Left ventricle myocardium superior (tissue), 1 donor: ENCODE measurements at regions not wholly inside any gene's neighbourhood (a gene's known extent, or its start where the extent isn't known, plus 50 kb on each side); places are given as distances from the start of the nearest gene placed in this dataset.

Source experiments
- ATAC-seq: fragments of 200-7000 bp; cut with Tn5 transposase; one replicate; pipeline ENCODE4 v1.9.1; 2020; ENCODE audit warnings: mild to moderate bottlenecking, moderate library complexity
- DNase-seq: peaks from one replicate; pipeline ENCODE4 v3.0.0-alpha.2; 2020
- intact Hi-C: fragments of 100-400 bp; cut with micrococcal nuclease; formaldehyde crosslinking; loops from one replicate; pipeline ENCODE4 v1.11.0; 2022
- donor health status: DM: no; HTN: yes; CAD: no; lungs with severe emphysema.

GRCh38 chr22:48477031-48477721 is 1350.5 kb downstream of the BRD1 start:
- DNase-seq: peak; percentile 83
- intact Hi-C loops: no loop called here

GRCh38 chr22:48476577-48476976 is 1351.1 kb downstream of the BRD1 start:
- ATAC-seq: no peak
- no peak for DNase-seq
- intact Hi-C loops: no loop called here

More at GRCh38 chr22:48477031-48477721, 1350.5 kb downstream of the BRD1 start:
- ATAC-seq: peak; percentile 99

- intact Hi-C loops: no loop called here
- ATAC-seq (no peak), DNase-seq (no peak)
Measured at GRCh38 chr22:48475661-48476345, 1351.9 kb downstream of the BRD1 start.

GRCh38 chr22:48474881-48475280 is 1352.8 kb downstream of the BRD1 start:
- intact Hi-C loops: no loop called here
- DNase-seq (no peak), ATAC-seq (no peak)

GRCh38 chr22:48473202-48473601 is 1354.5 kb downstream of the BRD1 start:
- no peak for ATAC-seq
- DNase-seq: no peak
- intact Hi-C loops: no loop called here

- no peak for ATAC-seq
- intact Hi-C loops: no loop called here
- no peak for DNase-seq
Measured at GRCh38 chr22:48464246-48464645, 1363.4 kb downstream of the BRD1 start.

- intact Hi-C loops: no loop called here
- ATAC-seq (no peak), DNase-seq (no peak)
Measured at GRCh38 chr22:48459859-48460823, 1367.5 kb downstream of the BRD1 start.

- ATAC-seq (no peak), DNase-seq (no peak)
- intact Hi-C loops: no loop called here
Measured at GRCh38 chr22:48459259-48459658, 1368.4 kb downstream of the BRD1 start.

- ATAC-seq (no peak), DNase-seq (no peak)
- intact Hi-C loops: no loop called here
Measured at GRCh38 chr22:48456449-48456848, 1371.2 kb downstream of the BRD1 start.

- intact Hi-C loops: no loop called here
- DNase-seq (no peak), ATAC-seq (no peak)
Measured at GRCh38 chr22:48453751-48454485, 1373.8 kb downstream of the BRD1 start.

- no peak for ATAC-seq
- no peak for DNase-seq
- intact Hi-C loops: no loop called here
Measured at GRCh38 chr22:48453171-48453570, 1374.5 kb downstream of the BRD1 start.

GRCh38 chr22:48452766-48453165 is 1374.9 kb downstream of the BRD1 start:
- no peak for DNase-seq
- intact Hi-C loops: no loop called here
- ATAC-seq: no peak

GRCh38 chr22:48451891-48452290 is 1375.8 kb downstream of the BRD1 start:
- intact Hi-C loops: no loop called here
- DNase-seq (no peak), ATAC-seq (no peak)

GRCh38 chr22:48450188-48450825 is 1377.4 kb downstream of the BRD1 start:
- intact Hi-C loops: no loop called here
- no peak for DNase-seq
- ATAC-seq: no peak

GRCh38 chr22:48449466-48450187 is 1378.0 kb downstream of the BRD1 start:
- intact Hi-C loops: no loop called here
- DNase-seq (no peak), ATAC-seq (no peak)

GRCh38 chr22:48448821-48449220 is 1378.9 kb downstream of the BRD1 start:
- DNase-seq (no peak), ATAC-seq (no peak)
- intact Hi-C loops: no loop called here

- ATAC-seq (no peak), DNase-seq (no peak)
- intact Hi-C loops: no loop called here
Measured at GRCh38 chr22:48445113-48445827, 1382.4 kb downstream of the BRD1 start.
